GM18907 (cell line): ENCODE measurements at regions not wholly inside any gene's neighbourhood (a gene's known extent, or its start where the extent isn't known, plus 50 kb on each side); places are given as distances from the start of the nearest gene placed in this dataset.

ENCODE experiments used
- ATAC-seq: cut with Tn5 transposase; IDR thresholded peaks from one replicate; pipeline ENCODE4 v1.9.1; 2021; ENCODE audit warnings: mild to moderate bottlenecking, moderate library complexity; ENCODE audit not compliant: unreplicated experiment

DNA sequence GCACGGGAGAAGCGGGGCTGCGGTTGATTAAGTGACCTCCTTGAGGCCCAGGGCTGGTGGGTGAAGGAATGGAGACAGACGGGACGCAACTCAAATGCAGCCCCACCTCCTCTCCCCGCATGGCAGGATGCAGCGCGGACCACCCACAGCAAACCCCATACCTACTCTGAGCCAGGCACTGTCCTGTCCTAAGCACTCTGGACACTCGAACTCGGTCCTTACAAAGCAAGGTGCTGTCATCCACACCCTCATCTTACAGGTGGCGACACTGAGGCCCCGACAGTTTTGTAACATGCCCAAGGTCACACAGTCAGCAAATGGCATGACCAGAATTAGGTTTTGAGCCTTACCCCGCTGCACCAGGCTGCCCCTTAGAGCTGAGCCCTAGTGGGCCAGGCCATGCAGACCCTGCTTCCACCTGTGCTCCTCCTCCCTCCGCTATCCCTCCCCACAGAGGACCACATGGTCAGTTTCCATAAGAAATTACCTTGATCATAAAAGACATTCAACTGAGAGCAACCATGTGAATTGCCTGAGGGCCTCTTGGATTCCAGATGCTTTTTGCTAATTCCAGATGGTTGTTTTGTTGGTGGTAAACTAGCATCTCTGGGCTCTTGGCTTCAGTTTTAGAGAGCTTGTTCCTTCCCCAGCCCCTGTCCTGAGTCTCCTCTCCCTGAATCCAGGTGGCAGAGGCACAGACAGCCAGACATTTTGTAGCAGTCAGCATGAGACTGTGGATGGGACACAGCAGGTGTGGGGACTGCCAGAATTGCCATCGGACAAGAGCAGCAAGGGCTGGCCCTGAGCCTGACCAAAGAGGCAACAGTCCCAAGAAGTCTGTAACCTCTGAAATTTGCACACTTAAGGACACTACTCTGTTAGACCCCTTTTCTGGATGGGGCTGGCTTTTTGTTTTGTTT is 171.9 kb upstream of the PMEPA1 start:
- no peak for ATAC-seq

GRCh38 chr20:57880571-57880892 is 170.7 kb upstream of the PMEPA1 start:
- ATAC-seq: no peak

- no peak for ATAC-seq
Observed at GRCh38 chr20:57879779-57880570, 170.2 kb upstream of the PMEPA1 start.

DNA sequence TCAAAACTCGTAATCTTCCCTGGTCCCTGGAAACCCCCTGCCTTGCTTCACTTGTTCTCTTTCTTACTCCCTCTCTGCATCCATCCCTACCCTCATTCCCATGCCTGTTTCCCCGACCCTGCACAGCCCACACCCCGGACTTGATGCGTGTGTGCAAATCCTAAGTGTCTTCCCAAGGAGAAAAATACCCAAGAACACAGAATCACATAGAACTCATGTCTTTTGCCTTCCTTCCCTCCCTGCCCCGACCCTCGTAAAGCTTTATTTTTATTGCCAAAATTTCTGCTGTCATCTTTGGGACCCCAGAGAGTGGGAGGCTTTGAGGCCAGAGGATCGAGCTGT is 169.6 kb upstream of the PMEPA1 start:
- ATAC-seq: no peak

DNA sequence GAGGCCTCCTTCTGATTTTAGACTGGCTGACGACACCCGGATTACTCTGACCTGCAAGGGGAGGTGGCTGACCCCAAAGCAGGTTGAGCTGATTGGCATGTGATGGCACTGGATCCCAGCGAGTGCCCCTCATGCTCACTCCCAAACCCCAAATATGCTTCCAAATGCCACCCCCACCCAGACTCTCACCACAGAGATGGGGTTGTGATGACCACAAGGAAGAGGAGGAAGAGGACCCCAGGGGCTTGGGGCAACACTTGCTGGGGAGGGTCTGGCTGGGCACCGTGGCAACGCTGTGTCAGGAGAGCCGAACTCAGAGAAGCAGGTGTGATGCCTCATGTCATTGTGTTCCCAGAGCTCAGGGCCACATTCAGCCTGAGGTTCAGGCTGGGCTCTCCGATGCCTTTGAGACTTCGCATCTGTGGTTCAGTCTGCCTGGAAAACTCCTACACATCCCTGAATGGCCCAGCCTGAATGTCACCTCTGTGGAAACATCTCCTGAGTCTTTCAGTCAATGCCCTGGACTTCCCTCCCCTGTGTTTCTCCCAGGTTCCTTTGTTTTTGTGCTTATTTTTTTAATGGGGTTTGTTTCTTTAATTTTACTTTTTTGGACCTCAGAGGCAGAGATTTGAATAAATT is 169.1 kb upstream of the PMEPA1 start:
- ATAC-seq: no peak

DNA sequence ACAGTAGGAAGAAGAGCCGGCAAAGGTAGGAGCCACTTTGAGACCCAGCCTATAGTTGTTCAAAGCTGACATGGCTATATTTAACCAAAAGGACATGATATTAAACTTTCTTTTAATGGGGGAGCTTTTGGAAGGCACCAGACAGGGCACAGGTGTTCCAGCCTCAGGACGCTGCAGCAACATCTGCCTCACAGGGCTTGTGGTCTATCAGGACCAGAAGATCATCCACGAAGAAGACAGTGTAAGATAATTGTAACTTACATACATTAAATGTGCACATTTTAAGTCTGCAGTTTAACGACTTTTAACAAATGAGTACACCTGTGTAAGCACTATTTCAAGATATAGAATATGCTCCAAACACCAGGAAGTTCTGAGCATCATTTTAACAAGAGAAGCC is 168.2 kb upstream of the PMEPA1 start:
- ATAC-seq: no peak

DNA sequence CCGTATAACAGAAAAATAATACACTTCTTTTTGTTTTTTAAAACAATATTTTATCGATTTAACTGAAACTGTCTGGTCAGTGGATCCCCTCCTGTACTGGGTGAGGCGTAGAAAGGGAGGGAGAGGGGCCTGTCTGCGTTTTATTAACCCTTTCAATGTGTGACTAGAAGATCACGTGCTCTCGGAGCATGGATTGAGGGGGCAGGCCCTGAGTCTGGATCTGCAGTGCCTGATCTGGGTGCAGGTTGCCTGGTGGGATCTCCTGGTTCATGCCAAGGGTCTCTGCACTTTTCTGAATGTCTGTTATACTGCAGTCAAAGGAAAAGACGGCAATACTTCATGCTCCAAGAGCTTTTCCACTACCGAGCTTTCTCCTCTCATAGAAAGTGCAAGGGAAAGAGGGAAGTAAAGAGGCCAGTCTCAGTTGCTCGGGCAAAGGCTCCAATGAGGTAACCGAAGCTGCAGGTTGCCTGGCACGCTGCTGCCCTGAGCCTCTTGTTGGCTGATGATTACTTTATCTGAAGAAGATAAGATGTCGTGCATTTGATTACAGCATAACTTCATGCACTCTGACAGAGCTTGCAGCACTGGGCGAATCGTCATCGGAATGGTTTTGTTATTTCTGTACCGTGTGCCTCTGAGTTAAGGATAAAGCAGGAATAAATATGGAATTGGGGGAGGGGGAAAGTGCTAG is 167.5 kb upstream of the PMEPA1 start:
- ATAC-seq: no peak

GRCh38 chr20:57876163-57876562 is 166.3 kb upstream of the PMEPA1 start:
- no peak for ATAC-seq

DNA sequence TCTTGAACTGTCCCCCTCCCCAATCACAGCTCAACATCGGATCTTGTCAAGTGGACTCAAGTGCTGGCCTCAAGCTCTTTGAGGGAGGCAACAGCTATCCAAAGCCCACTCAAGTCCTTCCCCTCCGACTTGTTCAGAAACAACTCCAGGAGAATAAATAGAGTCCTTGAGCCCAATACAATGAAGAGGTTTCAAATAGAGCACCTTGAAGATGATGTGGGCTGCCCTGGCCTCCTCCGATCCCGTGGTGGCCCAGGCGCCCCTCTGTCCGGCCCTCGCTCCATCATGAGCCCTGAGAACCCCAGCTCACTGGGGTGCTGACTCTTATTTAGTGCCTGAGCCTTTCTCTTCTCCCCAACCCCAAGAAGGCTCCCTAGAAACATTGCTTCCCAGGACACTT is 164.3 kb upstream of the PMEPA1 start:
- no peak for ATAC-seq

- no peak for ATAC-seq
Observed at GRCh38 chr20:57872816-57873409, 163.1 kb upstream of the PMEPA1 start.

- no peak for ATAC-seq
Observed at GRCh38 chr20:57871237-57871632, 161.4 kb upstream of the PMEPA1 start.

- ATAC-seq: no peak
Observed at GRCh38 chr20:57870597-57871236, 160.9 kb upstream of the PMEPA1 start.

DNA sequence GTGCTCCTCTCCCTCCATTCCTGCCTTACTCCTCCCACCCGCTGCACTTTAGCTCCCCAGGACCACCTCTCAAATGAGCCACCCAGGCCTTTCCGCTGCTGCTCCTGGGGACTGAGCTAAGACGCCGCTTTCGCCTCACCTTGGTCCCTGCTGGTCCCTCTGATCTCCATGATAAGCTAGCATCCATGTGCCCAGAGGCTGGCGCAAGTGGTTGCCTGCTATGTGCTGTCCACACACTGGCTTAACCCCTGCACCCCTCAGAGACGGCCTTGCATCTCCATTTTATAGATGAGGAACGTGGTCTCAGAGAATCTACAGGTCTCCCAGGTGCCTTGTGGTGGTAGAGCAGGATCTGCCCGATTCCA is 160.1 kb upstream of the PMEPA1 start:
- ATAC-seq: no peak

- no peak for ATAC-seq
Observed at GRCh38 chr20:57869291-57869950, 159.6 kb upstream of the PMEPA1 start.

GRCh38 chr20:57868310-57868709 is 158.5 kb upstream of the PMEPA1 start:
- ATAC-seq: no peak

GRCh38 chr20:57867807-57868206 is 158.0 kb upstream of the PMEPA1 start:
- no peak for ATAC-seq

DNA sequence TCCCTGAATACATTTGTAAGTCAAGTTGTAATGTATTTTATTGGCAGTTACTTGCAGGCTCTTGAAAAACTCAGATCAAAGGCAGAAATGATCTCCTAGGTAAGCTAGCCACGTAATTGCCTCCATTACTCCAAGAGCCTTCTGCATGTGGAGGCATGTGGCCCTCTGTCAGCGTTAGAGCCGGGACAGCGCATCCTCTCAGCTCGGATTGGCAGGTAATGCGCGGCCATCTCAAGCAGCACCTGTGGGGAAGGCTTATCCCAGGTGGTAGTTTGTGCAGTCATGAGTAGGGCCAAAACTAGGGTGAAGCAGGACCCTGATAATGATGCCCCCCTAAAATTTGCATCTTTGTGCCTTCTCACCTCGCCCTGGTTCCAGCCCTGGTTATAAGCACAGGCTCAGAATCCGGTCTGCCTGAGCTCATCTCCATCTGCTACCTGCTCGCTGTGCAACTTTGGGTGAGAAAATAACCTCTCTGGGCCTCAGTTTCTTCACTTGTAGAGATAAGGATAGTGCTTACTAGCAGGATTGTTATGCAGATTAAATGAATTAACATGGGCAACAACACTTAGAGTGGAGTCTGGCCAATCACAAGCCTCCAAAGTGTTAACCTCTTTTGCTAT is 157.5 kb upstream of the PMEPA1 start:
- ATAC-seq: no peak

DNA sequence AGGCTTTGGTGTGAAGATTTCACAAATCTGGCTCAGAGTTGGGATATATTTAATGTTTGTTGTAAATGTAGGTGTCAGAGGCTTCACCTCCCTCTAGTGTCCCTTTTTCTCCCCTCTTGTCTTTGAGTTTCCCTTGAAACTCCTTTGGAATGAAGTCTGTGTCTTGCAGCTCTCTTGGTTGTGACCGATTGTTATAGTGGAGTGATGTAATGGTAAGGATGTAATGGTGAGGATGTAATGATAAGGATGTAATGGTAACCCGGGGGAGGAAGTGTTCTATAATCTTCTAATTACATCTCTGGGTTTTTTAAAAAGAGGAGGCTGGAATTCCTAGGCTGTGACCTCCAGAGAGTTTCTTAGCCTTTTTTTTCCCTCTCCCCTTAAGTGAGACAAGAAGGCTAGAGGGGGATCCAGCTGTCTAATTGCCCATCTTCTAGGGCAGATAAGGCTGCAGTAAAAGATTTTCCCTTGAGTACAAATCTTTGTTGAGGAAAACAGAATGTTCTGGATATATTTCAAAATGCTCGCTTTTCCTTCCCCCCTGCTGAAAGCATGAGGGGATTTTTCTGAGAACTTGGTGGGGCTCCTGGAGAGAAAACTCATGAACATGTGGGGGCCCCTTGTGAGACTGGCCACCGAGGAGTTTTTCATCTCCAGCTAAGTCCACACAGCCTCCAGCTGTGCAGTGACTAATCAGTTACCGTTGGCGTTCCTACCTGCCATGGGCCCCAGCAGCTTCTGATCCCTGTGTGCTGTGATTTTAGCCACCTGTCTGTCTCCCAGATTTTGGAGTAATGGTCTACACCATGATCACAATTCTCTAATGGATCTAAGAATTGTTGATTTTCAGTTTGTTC is 156.7 kb upstream of the PMEPA1 start:
- ATAC-seq: no peak

DNA sequence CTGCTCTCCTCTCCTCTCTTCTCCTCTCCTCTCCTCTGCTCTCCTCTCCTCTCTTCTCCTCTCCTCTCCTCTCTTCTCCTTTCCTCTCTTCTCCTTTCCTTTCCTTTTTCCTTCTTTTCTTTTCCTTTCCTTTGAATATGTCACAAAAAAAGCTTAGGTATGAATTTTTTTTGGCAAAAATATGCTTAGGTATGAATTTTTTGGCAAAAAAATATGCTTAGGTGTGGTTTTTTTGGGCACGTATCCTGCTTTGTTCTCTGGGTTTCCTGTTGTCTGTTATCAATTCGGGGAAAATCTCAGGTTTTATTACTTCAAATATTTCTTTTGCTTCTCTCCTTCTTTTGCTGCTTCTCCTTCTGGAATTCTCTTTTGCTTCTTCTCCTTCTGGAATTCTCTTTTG is 155.5 kb upstream of the PMEPA1 start:
- no peak for ATAC-seq
